Liver (tissue), 8 donors: ENCODE measurements at regions not wholly inside any gene's neighbourhood (a gene's known extent, or its start where the extent isn't known, plus 50 kb on each side); places are given as distances from the start of the nearest gene placed in this dataset.

Experiments used
- DNase-seq: peaks from one replicate; pipeline ENCODE4 v3.0.0-alpha.2; 2017; ENCODE audit warnings: low spot score
- H3K27ac ChIP-seq, 2 donors: one replicate each; pipeline ENCODE4 v1.7.0; 2013; ENCODE audit warnings: inconsistent platforms in 2 of 2, low read length in 2 of 2, control low read depth in 1 of 2, low read depth in 1 of 2, mild to moderate bottlenecking in 1 of 2
- H3K27me3 ChIP-seq, 4 donors: one replicate each; pipeline versions ENCODE4 v1.6.1 to v1.7.0; 2013; ENCODE audit warnings: low read length in 3 of 4, inconsistent platforms in 1 of 4, mild to moderate bottlenecking in 1 of 4, moderate library complexity in 1 of 4; ENCODE audit not compliant: control insufficient read depth in 4 of 4, insufficient read depth in 4 of 4
- H3K36me3 ChIP-seq, 4 donors: one replicate each; pipeline versions ENCODE4 v1.6.1 to v1.7.0; 2013; ENCODE audit warnings: low read length in 3 of 4, mild to moderate bottlenecking in 3 of 4, low read depth in 1 of 4, moderate library complexity in 1 of 4; ENCODE audit not compliant: control insufficient read depth in 4 of 4, insufficient read depth in 3 of 4
- H3K4me1 ChIP-seq, 4 donors: one replicate each; pipeline versions ENCODE4 v1.6.1 to v1.7.0; 2013; ENCODE audit warnings: low read length in 3 of 4, mild to moderate bottlenecking in 3 of 4, moderate library complexity in 1 of 4; ENCODE audit not compliant: control insufficient read depth in 4 of 4, insufficient read depth in 4 of 4
- H3K4me3 ChIP-seq, 3 donors: one replicate each; pipeline versions ENCODE4 v1.6.1 to v1.7.0; 2013; ENCODE audit warnings: low read length in 3 of 3, control low read depth in 1 of 3, low read depth in 1 of 3, mild to moderate bottlenecking in 1 of 3
- H3K9ac ChIP-seq, 2 donors: one replicate each; pipeline ENCODE4 v1.7.0; 2013; ENCODE audit warnings: low read length in 2 of 2, mild to moderate bottlenecking in 2 of 2, moderate library complexity in 2 of 2, control low read depth in 1 of 2, low read depth in 1 of 2
- H3K9me3 ChIP-seq, 4 donors: one replicate each; pipeline versions ENCODE4 v1.6.1 to v1.7.0; 2013; ENCODE audit warnings: low read length in 3 of 4; ENCODE audit not compliant: control insufficient read depth in 4 of 4
- EGR1 ChIP-seq, 2 donors: IDR thresholded peaks; 2 replicates each; pipeline ENCODE4 v1.6.1; 2016 to 2018; ENCODE audit warnings: antibody characterized with exemption in 2 of 2, low read depth in 2 of 2
- FOXA1 ChIP-seq: IDR thresholded peaks from 2 replicates; pipeline ENCODE4 v1.6.1; 2016; ENCODE audit warnings: antibody characterized with exemption
- FOXA2 ChIP-seq: IDR thresholded peaks from 2 replicates; pipeline ENCODE4 v1.6.1; 2016; ENCODE audit warnings: antibody characterized with exemption
- GABPA ChIP-seq, 2 donors: IDR thresholded peaks in 1 of 2; conservative IDR thresholded peaks in 1 of 2; 2 replicates each; pipeline ENCODE4 v1.6.1; 2016; ENCODE audit warnings: antibody characterized with exemption in 2 of 2, mild to moderate bottlenecking in 1 of 2, moderate library complexity in 1 of 2
- HNF4A ChIP-seq, 2 donors: conservative IDR thresholded peaks; 2 replicates each; pipeline ENCODE4 v1.6.1; 2016; ENCODE audit warnings: antibody characterized with exemption in 2 of 2, mild to moderate bottlenecking in 2 of 2
- HNF4G ChIP-seq: IDR thresholded peaks from 2 replicates; pipeline ENCODE4 v1.6.1; 2016; ENCODE audit warnings: antibody characterized with exemption
- JUND ChIP-seq, 2 donors: IDR thresholded peaks; 2 replicates each; pipeline ENCODE4 v1.6.1; 2016; ENCODE audit warnings: antibody characterized with exemption in 2 of 2
- RAD21 ChIP-seq, 2 donors: IDR thresholded peaks; 2 replicates each; pipeline ENCODE4 v1.6.1; 2016; ENCODE audit warnings: antibody characterized with exemption in 2 of 2, mild to moderate bottlenecking in 2 of 2
- RXRA ChIP-seq, 2 donors: IDR thresholded peaks; 2 replicates each; pipeline ENCODE4 v1.6.1; 2017 to 2018; ENCODE audit warnings: antibody characterized with exemption in 2 of 2, mild to moderate bottlenecking in 1 of 2
- SP1 ChIP-seq: IDR thresholded peaks from 2 replicates; pipeline ENCODE4 v1.6.1; 2018; ENCODE audit warnings: antibody characterized with exemption, mild to moderate bottlenecking
- TAF1 ChIP-seq: conservative IDR thresholded peaks from 2 replicates; pipeline ENCODE4 v1.6.1; 2016; ENCODE audit warnings: antibody characterized with exemption, mild to moderate bottlenecking
- YY1 ChIP-seq: IDR thresholded peaks from 2 replicates; pipeline ENCODE4 v1.6.1; 2016; ENCODE audit warnings: antibody characterized with exemption, mild to moderate bottlenecking
- WGBS: extraction: QIAGEN DNeasy Blood & Tissue Kit; methylation state at CpG from one replicate; pipeline ENCODE4 v1.1.7; 2013; 5-methylcytosine and 5-hydroxymethylcytosine counted together
- TF ChIP-seq, protein P1 (sequence below): IDR thresholded peaks from 2 replicates; pipeline ENCODE4 v1.6.1; 2016; ENCODE audit warnings: antibody characterized with exemption
- TF ChIP-seq, protein P2 (sequence below): fragments of 150-350 bp; IDR thresholded peaks from 2 replicates; pipeline ENCODE4 v1.5.1; 2017; ENCODE audit warnings: improper control_type of control experiment, low read depth, low read length; ENCODE audit not compliant: missing input control
- TF ChIP-seq, protein P3 (sequence below): IDR thresholded peaks from 2 replicates; pipeline ENCODE4 v1.6.1; 2016; ENCODE audit warnings: antibody characterized with exemption
- TF ChIP-seq, protein P4 (sequence below): IDR thresholded peaks from 2 replicates; pipeline ENCODE4 v1.6.1; 2016; ENCODE audit warnings: antibody characterized with exemption
- donor health status: healthy.
- donor health status: healthy.
- donor health status: healthy.
- donor health status: healthy.
- donor health status: healthy.

- peaks cover 0 to 5% (median 1%) of the 10 kb centered on the region in 4 donors for H3K27me3 ChIP-seq
- H3K36me3 ChIP-seq: no peaks in the 10 kb centered on the region
- DNase-seq: no peak
- TF ChIP-seq SP1: no peak
- no peak overlapping the region for H3K4me3 ChIP-seq
- H3K4me1 ChIP-seq: no peaks in the 10 kb centered on the region
- H3K27ac ChIP-seq: no peak overlapping the region
- no peaks in the 10 kb centered on the region for H3K9me3 ChIP-seq
- 86% methylated on average over 1 of the region's 1 CpG for WGBS
- no peak overlapping the region for H3K9ac ChIP-seq
Observed at GRCh38 chr4:182155806-182156205, 87.4 kb upstream of the TENM3 start.

GRCh38 chr4:182163180-182163579 lies 80.0 kb upstream of the TENM3 start:
- no peak for DNase-seq
- Histone ChIP-seq H3K27me3 (peaks cover 0 to 5% (median 0%) of the 10 kb centered on the region in 4 donors), H3K9ac (no peak overlapping the region), H3K4me1 (no peaks in the 10 kb centered on the region), H3K4me3 (no peak overlapping the region), H3K27ac (no peak overlapping the region), H3K9me3 (no peaks in the 10 kb centered on the region), H3K36me3 (no peaks in the 10 kb centered on the region)
- WGBS: 69% methylated on average over 8 of the region's 8 CpGs
- TF ChIP-seq JUND (IDR thresholded peaks at IDR 0.05): no peak
- no peak for TF ChIP-seq GABPA (IDR thresholded peaks at IDR 0.05 in 1 of 2, conservative IDR thresholded peaks at IDR 0.05 in 1 of 2)
- no peak for TF ChIP-seq YY1
- no peak for TF ChIP-seq RXRA (IDR thresholded peaks at IDR 0.05)
- TF ChIP-seq HNF4G: no peak
- no peak for TF ChIP-seq EGR1 (IDR thresholded peaks at IDR 0.05; ENCODE audit: low read depth in 2 of 2)
- TF ChIP-seq, protein P1, sequence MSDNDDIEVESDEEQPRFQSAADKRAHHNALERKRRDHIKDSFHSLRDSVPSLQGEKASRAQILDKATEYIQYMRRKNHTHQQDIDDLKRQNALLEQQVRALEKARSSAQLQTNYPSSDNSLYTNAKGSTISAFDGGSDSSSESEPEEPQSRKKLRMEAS: no peak

- WGBS: 66% methylated on average over 5 of the region's 5 CpGs
Observed at GRCh38 chr4:182169572-182169971, 73.6 kb upstream of the TENM3 start.

DNA sequence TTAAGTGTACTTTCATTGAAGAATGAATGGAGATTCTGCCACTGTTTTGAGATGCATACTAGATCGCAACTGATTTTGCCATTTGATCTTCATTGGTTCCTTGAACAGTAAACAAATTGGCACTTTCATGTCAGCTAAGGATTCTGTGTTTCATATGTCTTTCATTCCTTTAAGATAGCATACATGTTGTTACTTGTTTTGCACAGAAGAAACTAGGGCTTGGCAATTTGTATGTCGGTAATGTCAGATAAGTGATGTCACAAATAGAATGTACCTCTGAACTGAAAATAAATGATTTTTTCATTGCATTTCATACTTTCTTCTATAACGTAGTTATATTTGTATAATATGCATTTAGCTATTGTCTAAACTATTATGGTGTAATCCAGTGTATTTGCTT lies 73.2 kb upstream of the TENM3 start:
- Histone ChIP-seq H3K4me1 (no peaks in the 10 kb centered on the region), H3K36me3 (no peaks in the 10 kb centered on the region), H3K27ac (no peak overlapping the region), H3K4me3 (no peak overlapping the region), H3K27me3 (peaks cover 0 to 3% (median 0%) of the 10 kb centered on the region in 4 donors), H3K9me3 (no peaks in the 10 kb centered on the region), H3K9ac (no peak overlapping the region)
- no peak for DNase-seq
- 82% methylated on average over 3 of the region's 3 CpGs for WGBS
- no peak for TF ChIP-seq RAD21 (IDR thresholded peaks at IDR 0.05)
- no peak for TF ChIP-seq TAF1
- TF ChIP-seq SP1: no peak
- TF ChIP-seq, protein P2, sequence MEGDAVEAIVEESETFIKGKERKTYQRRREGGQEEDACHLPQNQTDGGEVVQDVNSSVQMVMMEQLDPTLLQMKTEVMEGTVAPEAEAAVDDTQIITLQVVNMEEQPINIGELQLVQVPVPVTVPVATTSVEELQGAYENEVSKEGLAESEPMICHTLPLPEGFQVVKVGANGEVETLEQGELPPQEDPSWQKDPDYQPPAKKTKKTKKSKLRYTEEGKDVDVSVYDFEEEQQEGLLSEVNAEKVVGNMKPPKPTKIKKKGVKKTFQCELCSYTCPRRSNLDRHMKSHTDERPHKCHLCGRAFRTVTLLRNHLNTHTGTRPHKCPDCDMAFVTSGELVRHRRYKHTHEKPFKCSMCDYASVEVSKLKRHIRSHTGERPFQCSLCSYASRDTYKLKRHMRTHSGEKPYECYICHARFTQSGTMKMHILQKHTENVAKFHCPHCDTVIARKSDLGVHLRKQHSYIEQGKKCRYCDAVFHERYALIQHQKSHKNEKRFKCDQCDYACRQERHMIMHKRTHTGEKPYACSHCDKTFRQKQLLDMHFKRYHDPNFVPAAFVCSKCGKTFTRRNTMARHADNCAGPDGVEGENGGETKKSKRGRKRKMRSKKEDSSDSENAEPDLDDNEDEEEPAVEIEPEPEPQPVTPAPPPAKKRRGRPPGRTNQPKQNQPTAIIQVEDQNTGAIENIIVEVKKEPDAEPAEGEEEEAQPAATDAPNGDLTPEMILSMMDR: no peak
- no peak for TF ChIP-seq FOXA1
- TF ChIP-seq RXRA (IDR thresholded peaks at IDR 0.05): no peak
- no peak for TF ChIP-seq YY1
- TF ChIP-seq, protein P3, sequence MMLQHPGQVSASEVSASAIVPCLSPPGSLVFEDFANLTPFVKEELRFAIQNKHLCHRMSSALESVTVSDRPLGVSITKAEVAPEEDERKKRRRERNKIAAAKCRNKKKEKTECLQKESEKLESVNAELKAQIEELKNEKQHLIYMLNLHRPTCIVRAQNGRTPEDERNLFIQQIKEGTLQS: no peak
- TF ChIP-seq GABPA (IDR thresholded peaks at IDR 0.05 in 1 of 2, conservative IDR thresholded peaks at IDR 0.05 in 1 of 2): no peak
- TF ChIP-seq, protein P4, sequence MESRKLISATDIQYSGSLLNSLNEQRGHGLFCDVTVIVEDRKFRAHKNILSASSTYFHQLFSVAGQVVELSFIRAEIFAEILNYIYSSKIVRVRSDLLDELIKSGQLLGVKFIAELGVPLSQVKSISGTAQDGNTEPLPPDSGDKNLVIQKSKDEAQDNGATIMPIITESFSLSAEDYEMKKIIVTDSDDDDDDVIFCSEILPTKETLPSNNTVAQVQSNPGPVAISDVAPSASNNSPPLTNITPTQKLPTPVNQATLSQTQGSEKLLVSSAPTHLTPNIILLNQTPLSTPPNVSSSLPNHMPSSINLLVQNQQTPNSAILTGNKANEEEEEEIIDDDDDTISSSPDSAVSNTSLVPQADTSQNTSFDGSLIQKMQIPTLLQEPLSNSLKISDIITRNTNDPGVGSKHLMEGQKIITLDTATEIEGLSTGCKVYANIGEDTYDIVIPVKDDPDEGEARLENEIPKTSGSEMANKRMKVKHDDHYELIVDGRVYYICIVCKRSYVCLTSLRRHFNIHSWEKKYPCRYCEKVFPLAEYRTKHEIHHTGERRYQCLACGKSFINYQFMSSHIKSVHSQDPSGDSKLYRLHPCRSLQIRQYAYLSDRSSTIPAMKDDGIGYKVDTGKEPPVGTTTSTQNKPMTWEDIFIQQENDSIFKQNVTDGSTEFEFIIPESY: no peak
- TF ChIP-seq FOXA2: no peak

More at GRCh38 chr4:182169572-182169971, 73.6 kb upstream of the TENM3 start:
- DNase-seq: no peak
- Histone ChIP-seq H3K9me3 (no peaks in the 10 kb centered on the region), H3K27ac (no peak overlapping the region), H3K4me3 (no peak overlapping the region), H3K27me3 (peaks cover 0 to 3% (median 0%) of the 10 kb centered on the region in 4 donors), H3K36me3 (no peaks in the 10 kb centered on the region), H3K9ac (no peak overlapping the region), H3K4me1 (no peaks in the 10 kb centered on the region)
- TF ChIP-seq, protein P2: no peak
- TF ChIP-seq HNF4A (conservative IDR thresholded peaks at IDR 0.05): no peak
